PC-9 (cell line): ENCODE measurements at regions not wholly inside any gene's neighbourhood (a gene's known extent, or its start where the extent isn't known, plus 50 kb on each side); places are given as distances from the start of the nearest gene placed in this dataset.

Experiments
- BruUV-seq: library from RNA; stranded (reverse); fragments of 400-500 nt; replicated peaks from 2 replicates; lab custom pipeline; 2021; lab: Mats Ljungman, UMichigan
- CTCF ChIA-PET: fragments of 300-600 bp; sonication (Branson Sonifier 250); formaldehyde crosslinking; loops from one replicate; lab custom pipeline; 2022; ENCODE audit warnings: antibody characterized with exemption; lab: Charles Lee
- POLR2A ChIA-PET: fragments of 300-600 bp; sonication (Branson Sonifier 250); formaldehyde crosslinking; loops from one replicate; lab custom pipeline; 2022; ENCODE audit warnings: antibody characterized with exemption; ENCODE audit not compliant: unreplicated experiment; lab: Charles Lee
- DNase-seq, 2 experiments: peaks; one replicate each; pipeline versions ENCODE4 v3.0.0 to v3.0.0-alpha.2; 2015 to 2022; ENCODE audit warnings: mixed read lengths in 1 of 2
- H2AFZ ChIP-seq: fragments of 200-600 bp; sonication (generic); 2 replicates; pipeline ENCODE4 v1.8.1; 2017; ENCODE audit warnings: antibody characterized with exemption
- H3F3A ChIP-seq: fragments of 200-600 bp; sonication (generic); 2 replicates; pipeline ENCODE4 v1.8.1; 2017; ENCODE audit warnings: antibody characterized with exemption, mild to moderate bottlenecking, low read depth; ENCODE audit not compliant: insufficient read depth
- H3K27ac ChIP-seq: fragments of 200-600 bp; sonication (generic); 2 replicates; pipeline ENCODE4 v1.6.1; 2016; ENCODE audit warnings: mixed run types
- H3K27me3 ChIP-seq: fragments of 200-600 bp; sonication (generic); 2 replicates; pipeline ENCODE4 v1.6.1; 2016; ENCODE audit warnings: low read depth, mixed run types; ENCODE audit not compliant: insufficient read depth
- H3K36me3 ChIP-seq: fragments of 200-600 bp; sonication (generic); 2 replicates; pipeline ENCODE4 v1.6.1; 2016; ENCODE audit warnings: low read depth, mixed run types
- H3K4me1 ChIP-seq: fragments of 200-600 bp; sonication (generic); replicated peaks from 2 replicates; pipeline ENCODE4 v1.6.1; 2016; ENCODE audit warnings: mixed run types; ENCODE audit not compliant: insufficient read depth
- H3K4me2 ChIP-seq: fragments of 200-600 bp; sonication (generic); 2 replicates; pipeline ENCODE4 v1.6.1; 2017; ENCODE audit warnings: mixed run types
- H3K4me3 ChIP-seq: fragments of 200-600 bp; sonication (generic); 2 replicates; pipeline ENCODE4 v1.6.1; 2016; ENCODE audit warnings: mixed run types
- H3K79me2 ChIP-seq: fragments of 200-600 bp; sonication (generic); 2 replicates; pipeline ENCODE4 v1.6.1; 2017; ENCODE audit warnings: low read depth, mixed run types
- H3K9me2 ChIP-seq: fragments of 200-600 bp; sonication (generic); 2 replicates; pipeline ENCODE4 v1.8.1; 2017; ENCODE audit warnings: mild to moderate bottlenecking; ENCODE audit not compliant: insufficient read depth
- H3K9me3 ChIP-seq: fragments of 200-600 bp; sonication (generic); 2 replicates; pipeline ENCODE4 v1.8.1; 2016; ENCODE audit warnings: low read depth; ENCODE audit not compliant: insufficient read depth
- H4K20me1 ChIP-seq: fragments of 200-600 bp; sonication (generic); 2 replicates; pipeline ENCODE4 v1.8.1; 2017; ENCODE audit not compliant: insufficient read depth
- EZH2 ChIP-seq: fragments of 200-600 bp; sonication (generic); IDR thresholded peaks from 2 replicates; pipeline ENCODE4 v1.8.0; 2017; ENCODE audit warnings: antibody characterized with exemption, low read depth
- intact Hi-C: fragments of 100-400 bp; cut with micrococcal nuclease; formaldehyde crosslinking; loops from one replicate; pipeline ENCODE4 v1.10.0; 2022; ENCODE audit not compliant: unreplicated experiment
- TF ChIP-seq, protein P1 (sequence below): fragments of 200-600 bp; sonication (generic); conservative IDR thresholded peaks from 2 replicates; pipeline ENCODE4 v1.6.1; 2017; ENCODE audit warnings: mixed run types, antibody characterized with exemption, mild to moderate bottlenecking, moderate library complexity

- Histone ChIP-seq H3K79me2 (no peaks in the 10 kb centered on the region), H2AFZ (no peak overlapping the region), H3K36me3 (no peaks in the 10 kb centered on the region), H3F3A (no peaks in the 10 kb centered on the region), H3K4me2 (no peak overlapping the region), H3K9me3 (0 out of 2 replicates have a peak, but pooled peaks cover under 1% of the 10 kb centered on the region), H4K20me1 (no peaks in the 10 kb centered on the region), H3K4me3 (no peak overlapping the region), H3K4me1 (no peaks in the 10 kb centered on the region), H3K27ac (no peak overlapping the region), H3K9me2 (no peaks in the 10 kb centered on the region), H3K27me3 (no peaks in the 10 kb centered on the region)
- no peak for DNase-seq
- TF ChIP-seq, protein P1, sequence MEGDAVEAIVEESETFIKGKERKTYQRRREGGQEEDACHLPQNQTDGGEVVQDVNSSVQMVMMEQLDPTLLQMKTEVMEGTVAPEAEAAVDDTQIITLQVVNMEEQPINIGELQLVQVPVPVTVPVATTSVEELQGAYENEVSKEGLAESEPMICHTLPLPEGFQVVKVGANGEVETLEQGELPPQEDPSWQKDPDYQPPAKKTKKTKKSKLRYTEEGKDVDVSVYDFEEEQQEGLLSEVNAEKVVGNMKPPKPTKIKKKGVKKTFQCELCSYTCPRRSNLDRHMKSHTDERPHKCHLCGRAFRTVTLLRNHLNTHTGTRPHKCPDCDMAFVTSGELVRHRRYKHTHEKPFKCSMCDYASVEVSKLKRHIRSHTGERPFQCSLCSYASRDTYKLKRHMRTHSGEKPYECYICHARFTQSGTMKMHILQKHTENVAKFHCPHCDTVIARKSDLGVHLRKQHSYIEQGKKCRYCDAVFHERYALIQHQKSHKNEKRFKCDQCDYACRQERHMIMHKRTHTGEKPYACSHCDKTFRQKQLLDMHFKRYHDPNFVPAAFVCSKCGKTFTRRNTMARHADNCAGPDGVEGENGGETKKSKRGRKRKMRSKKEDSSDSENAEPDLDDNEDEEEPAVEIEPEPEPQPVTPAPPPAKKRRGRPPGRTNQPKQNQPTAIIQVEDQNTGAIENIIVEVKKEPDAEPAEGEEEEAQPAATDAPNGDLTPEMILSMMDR: no peak
- TF ChIP-seq EZH2: no peak
- intact Hi-C loops: no loop called here
- BruUV-seq: no TSS peak
- POLR2A ChIA-PET: no interaction called here
- CTCF ChIA-PET: no interaction called here
Measured at GRCh38 chr1:80846966-80847365, 953.8 kb upstream of the ADGRL2 start.

DNA sequence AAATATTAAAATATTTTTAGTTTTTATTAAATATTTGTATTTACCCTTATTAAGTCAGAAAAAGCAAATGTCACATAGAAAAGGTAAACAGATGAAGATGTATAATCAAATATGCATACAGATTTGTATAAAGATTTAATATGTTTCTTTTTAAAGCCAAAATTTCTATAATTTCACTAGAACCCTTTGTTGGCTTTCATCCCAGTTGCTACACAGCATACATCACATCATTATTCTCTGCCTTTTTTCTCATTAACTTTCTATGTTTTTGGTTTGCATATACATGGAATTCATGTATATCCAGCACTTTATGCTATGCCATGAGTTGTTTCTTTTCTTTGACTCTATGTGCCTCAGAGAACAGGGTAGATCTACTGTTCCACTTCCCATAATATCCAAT is 957.9 kb upstream of the ADGRL2 start:
- Histone ChIP-seq H3K9me2 (no peaks in the 10 kb centered on the region), H4K20me1 (no peaks in the 10 kb centered on the region), H3K27me3 (no peaks in the 10 kb centered on the region), H3K79me2 (no peaks in the 10 kb centered on the region), H2AFZ (no peak overlapping the region), H3F3A (no peaks in the 10 kb centered on the region), H3K36me3 (no peaks in the 10 kb centered on the region), H3K9me3 (peaks cover 7% of the 10 kb centered on the region; the same call in 1 of the 2 replicates), H3K4me2 (no peak overlapping the region), H3K27ac (no peak overlapping the region), H3K4me1 (no peaks in the 10 kb centered on the region), H3K4me3 (no peak overlapping the region)
- ChIA-PET POLR2A (no interaction called here), CTCF (no interaction called here)
- BruUV-seq: no TSS peak
- intact Hi-C loops: no loop called here
- no peak for DNase-seq
- TF ChIP-seq, protein P1: no peak
- TF ChIP-seq EZH2: no peak

DNA sequence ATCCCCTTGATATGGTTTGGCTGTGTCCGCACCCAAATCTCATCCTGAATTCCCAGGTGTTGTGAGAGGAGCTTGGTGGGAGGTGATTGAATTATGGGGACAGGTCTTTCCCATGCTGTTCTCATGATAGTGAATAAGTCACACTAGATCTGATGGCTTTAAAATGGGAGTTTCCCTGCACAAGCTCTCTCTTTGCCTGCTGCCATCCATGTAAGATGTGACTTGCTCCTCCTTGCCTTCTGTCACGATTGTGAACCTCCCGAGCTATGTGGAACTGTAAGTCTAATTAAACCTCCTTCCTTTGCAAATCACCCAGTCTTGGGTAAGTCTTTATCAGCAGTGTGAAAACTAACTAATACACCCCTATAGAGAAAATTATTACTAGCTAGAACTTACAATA is 959.5 kb upstream of the ADGRL2 start:
- no peak for DNase-seq
- intact Hi-C loops: no loop called here
- TF ChIP-seq, protein P1: no peak
- no peak for TF ChIP-seq EZH2
- ChIA-PET CTCF (no interaction called here), POLR2A (no interaction called here)
- no peak overlapping the region for H3K27ac ChIP-seq
- peaks cover 7% of the 10 kb centered on the region; the same call in 1 of the 2 replicates for H3K9me3 ChIP-seq
- H4K20me1 ChIP-seq: no peaks in the 10 kb centered on the region
- H3K79me2 ChIP-seq: no peaks in the 10 kb centered on the region
- H3K9me2 ChIP-seq: no peaks in the 10 kb centered on the region
- H2AFZ ChIP-seq: no peak overlapping the region
- H3K36me3 ChIP-seq: no peaks in the 10 kb centered on the region
- no TSS peak for BruUV-seq
- H3K4me1 ChIP-seq: no peaks in the 10 kb centered on the region
- H3K4me3 ChIP-seq: no peak overlapping the region
- H3F3A ChIP-seq: no peaks in the 10 kb centered on the region
- no peaks in the 10 kb centered on the region for H3K27me3 ChIP-seq
- no peak overlapping the region for H3K4me2 ChIP-seq
